Glutamatergic neuron (in vitro differentiated cells): ENCODE measurements at regions not wholly inside any gene's neighbourhood (a gene's known extent, or its start where the extent isn't known, plus 50 kb on each side); places are given as distances from the start of the nearest gene placed in this dataset.

Experiments used
- DNase-seq: peaks from one replicate; pipeline ENCODE4 v3.0.0; 2022
- H3K27ac Mint-ChIP-seq: one replicate; pipeline ENCODE4 v1.8.0; 2020; ENCODE audit warnings: mild to moderate bottlenecking, mixed read lengths, inconsistent platforms; ENCODE audit not compliant: unreplicated experiment
- H3K27me3 Mint-ChIP-seq: one replicate; pipeline ENCODE4 v1.8.0; 2020; ENCODE audit warnings: mild to moderate bottlenecking, moderate library complexity, mixed read lengths, inconsistent platforms; ENCODE audit not compliant: unreplicated experiment
- H3K36me3 Mint-ChIP-seq: one replicate; pipeline ENCODE4 v1.8.0; 2020; ENCODE audit warnings: mild to moderate bottlenecking, mixed read lengths, inconsistent platforms; ENCODE audit not compliant: unreplicated experiment
- H3K4me1 Mint-ChIP-seq: one replicate; pipeline ENCODE4 v1.8.0; 2020; ENCODE audit warnings: mild to moderate bottlenecking, low read depth, mixed read lengths, inconsistent platforms; ENCODE audit not compliant: unreplicated experiment
- H3K4me3 Mint-ChIP-seq: one replicate; pipeline ENCODE4 v1.8.0; 2020; ENCODE audit warnings: mild to moderate bottlenecking, mixed read lengths, inconsistent platforms; ENCODE audit not compliant: unreplicated experiment
- H3K9me3 Mint-ChIP-seq: one replicate; pipeline ENCODE4 v1.8.0; 2020; ENCODE audit warnings: mild to moderate bottlenecking, moderate library complexity, mixed read lengths, inconsistent platforms; ENCODE audit not compliant: unreplicated experiment
- TF ChIP-seq, protein P1 (sequence below): fragments of 200-600 bp; sonication (generic); IDR thresholded peaks from one replicate; pipeline ENCODE4 v1.5.0; 2021; ENCODE audit not compliant: partially characterized antibody, unreplicated experiment

DNA sequence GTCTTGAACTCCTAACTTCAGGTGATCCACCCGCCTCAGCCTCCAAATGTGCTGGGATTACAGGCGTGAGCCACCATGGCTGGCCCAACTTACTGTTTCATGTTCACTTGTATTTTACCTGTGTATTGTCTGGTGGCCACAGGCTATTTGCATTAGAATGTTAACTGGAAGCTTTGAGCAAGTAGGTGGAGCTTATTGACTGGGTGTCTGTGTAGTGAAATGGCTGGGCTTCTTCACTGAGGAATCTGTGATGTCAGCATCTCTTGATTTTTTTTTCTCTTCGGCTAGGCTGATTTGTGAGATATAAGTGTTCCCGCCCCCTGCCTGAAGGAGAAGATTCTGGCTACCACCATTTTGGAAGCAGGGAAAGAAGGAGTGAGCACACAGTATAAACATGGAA lies 237.8 kb upstream of the PEX5L start:
- H3K36me3 Mint-ChIP-seq: no peaks in the 10 kb centered on the region
- H3K4me3 Mint-ChIP-seq: no peak overlapping the region
- DNase-seq: no peak
- H3K9me3 Mint-ChIP-seq: no peaks in the 10 kb centered on the region
- no peaks in the 10 kb centered on the region for H3K27me3 Mint-ChIP-seq
- H3K27ac Mint-ChIP-seq: no peak overlapping the region
- TF ChIP-seq, protein P1, sequence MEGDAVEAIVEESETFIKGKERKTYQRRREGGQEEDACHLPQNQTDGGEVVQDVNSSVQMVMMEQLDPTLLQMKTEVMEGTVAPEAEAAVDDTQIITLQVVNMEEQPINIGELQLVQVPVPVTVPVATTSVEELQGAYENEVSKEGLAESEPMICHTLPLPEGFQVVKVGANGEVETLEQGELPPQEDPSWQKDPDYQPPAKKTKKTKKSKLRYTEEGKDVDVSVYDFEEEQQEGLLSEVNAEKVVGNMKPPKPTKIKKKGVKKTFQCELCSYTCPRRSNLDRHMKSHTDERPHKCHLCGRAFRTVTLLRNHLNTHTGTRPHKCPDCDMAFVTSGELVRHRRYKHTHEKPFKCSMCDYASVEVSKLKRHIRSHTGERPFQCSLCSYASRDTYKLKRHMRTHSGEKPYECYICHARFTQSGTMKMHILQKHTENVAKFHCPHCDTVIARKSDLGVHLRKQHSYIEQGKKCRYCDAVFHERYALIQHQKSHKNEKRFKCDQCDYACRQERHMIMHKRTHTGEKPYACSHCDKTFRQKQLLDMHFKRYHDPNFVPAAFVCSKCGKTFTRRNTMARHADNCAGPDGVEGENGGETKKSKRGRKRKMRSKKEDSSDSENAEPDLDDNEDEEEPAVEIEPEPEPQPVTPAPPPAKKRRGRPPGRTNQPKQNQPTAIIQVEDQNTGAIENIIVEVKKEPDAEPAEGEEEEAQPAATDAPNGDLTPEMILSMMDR: no peak
- H3K4me1 Mint-ChIP-seq: peaks cover 4% of the 10 kb centered on the region

DNA sequence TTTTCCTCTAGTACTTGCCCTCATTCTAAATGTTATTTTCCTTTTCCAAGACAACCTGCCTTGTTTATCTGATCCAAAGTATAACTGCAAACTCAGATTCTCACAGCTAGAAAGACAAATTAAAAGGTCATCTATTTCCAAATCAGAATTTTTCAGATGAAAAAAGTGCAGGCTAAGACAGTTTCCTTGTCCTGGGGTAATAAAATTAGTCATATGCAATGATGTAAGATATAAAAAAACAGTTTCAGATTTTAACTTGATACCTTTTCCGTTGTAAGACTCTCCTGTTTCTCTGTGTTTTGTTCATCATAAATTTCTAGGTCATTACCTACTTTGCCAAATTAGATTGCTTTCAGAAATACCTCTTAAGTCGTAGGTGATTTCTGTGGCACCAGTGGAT lies 238.4 kb upstream of the PEX5L start:
- H3K4me3 Mint-ChIP-seq: no peak overlapping the region
- peaks cover 4% of the 10 kb centered on the region for H3K4me1 Mint-ChIP-seq
- no peak overlapping the region for H3K27ac Mint-ChIP-seq
- no peaks in the 10 kb centered on the region for H3K36me3 Mint-ChIP-seq
- DNase-seq: no peak
- TF ChIP-seq, protein P1: no peak
- no peaks in the 10 kb centered on the region for H3K9me3 Mint-ChIP-seq
- H3K27me3 Mint-ChIP-seq: no peaks in the 10 kb centered on the region

DNA sequence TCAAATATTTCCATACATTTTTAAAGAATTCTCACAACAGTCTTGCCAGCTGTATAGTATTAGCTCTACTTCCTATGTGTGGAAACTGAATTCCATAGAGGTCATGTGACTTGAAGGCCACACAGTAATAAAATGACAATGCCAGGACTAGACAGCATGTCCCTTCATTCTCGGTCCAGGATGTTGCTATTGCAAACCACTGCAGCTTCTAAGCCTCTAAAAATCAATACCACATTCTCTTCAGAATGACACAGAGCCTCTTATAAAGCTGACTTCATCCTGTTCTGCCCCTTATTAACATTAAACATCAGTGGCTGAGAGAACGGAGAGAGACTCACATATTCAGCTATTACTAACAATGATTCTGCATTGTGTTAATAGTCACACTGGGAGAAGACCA lies 240.3 kb upstream of the PEX5L start:
- Mint-ChIP-seq H3K27me3 (no peaks in the 10 kb centered on the region), H3K27ac (no peak overlapping the region), H3K36me3 (no peaks in the 10 kb centered on the region), H3K4me1 (peaks cover 4% of the 10 kb centered on the region), H3K4me3 (no peak overlapping the region), H3K9me3 (no peaks in the 10 kb centered on the region)
- TF ChIP-seq, protein P1: no peak
- no peak for DNase-seq

DNA sequence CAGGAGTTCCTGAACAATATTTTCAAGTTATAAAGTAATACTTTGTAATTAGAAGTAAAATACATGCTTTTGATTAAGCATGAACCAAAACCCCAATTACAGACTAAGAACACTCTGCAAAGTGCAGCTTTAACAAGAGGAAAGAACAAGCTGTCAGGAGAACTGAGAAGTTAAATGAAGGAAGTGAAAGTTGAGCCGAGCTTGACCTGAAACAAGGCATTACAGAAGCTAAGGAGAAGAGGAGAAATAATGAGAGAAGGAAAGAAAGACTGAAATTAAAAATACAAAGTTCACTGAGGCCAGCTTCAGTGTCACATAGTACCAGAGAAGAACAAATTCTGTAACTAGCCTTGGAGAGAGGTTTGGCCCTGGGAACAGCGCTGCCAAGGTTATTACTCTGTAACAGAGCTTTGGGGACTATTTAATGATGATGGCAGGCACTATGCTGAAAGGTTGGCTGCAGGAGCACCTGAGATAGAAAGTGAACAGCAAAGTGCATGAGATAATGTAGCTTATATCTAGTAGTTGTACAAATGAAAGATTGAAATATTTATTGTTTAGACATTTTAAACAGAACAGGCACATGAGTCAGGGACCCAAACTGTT lies 241.9 kb upstream of the PEX5L start:
- Mint-ChIP-seq H3K36me3 (no peaks in the 10 kb centered on the region), H3K9me3 (no peaks in the 10 kb centered on the region), H3K27ac (no peak overlapping the region), H3K4me1 (peaks cover 4% of the 10 kb centered on the region), H3K27me3 (peaks cover 2% of the 10 kb centered on the region), H3K4me3 (no peak overlapping the region)
- TF ChIP-seq, protein P1: no peak
- no peak for DNase-seq

DNA sequence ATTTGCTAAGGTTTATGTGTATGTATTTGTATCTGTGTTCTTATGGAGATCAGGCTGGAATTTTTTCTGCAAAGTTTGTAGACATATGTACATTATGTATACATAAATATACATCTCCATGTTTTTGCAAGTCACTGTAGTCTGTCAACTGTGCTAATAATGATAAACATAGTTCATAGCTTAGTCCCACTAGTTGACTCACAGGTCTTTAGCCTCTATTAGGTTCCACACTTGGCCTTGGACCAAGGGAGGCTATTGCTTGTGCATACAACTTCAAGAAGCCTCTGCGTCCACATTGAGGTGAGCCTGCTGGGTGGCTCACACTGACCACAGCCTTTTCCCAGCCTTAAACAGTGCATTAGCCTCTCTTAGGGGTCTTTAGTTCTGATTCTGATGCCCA lies 243.8 kb upstream of the PEX5L start:
- Mint-ChIP-seq H3K9me3 (no peaks in the 10 kb centered on the region), H3K36me3 (no peaks in the 10 kb centered on the region), H3K27ac (no peak overlapping the region), H3K4me3 (no peak overlapping the region), H3K27me3 (peaks cover 2% of the 10 kb centered on the region), H3K4me1 (peaks cover 4% of the 10 kb centered on the region)
- DNase-seq: no peak
- TF ChIP-seq, protein P1: no peak
